NOMO-1 treated with dmso at 0.1 percent for 144 hours (cell line): ENCODE measurements at regions not wholly inside any gene's neighbourhood (a gene's known extent, or its start where the extent isn't known, plus 50 kb on each side); places are given as distances from the start of the nearest gene placed in this dataset.
"Not testable (repeated sequence)": the region's sequence is repeated elsewhere in the genome, so short reads cannot be mapped to it uniquely, and the experiment has no call there.

Experiments used
- DNase-seq: peaks from one replicate; lab custom pipeline; 2025; ENCODE audit not compliant: unreplicated experiment; lab: John Stamatoyannopoulos, UW

- DNase-seq: no peak
These were observed 287.3 kb upstream of the FOXF1 start for GRCh38 chr16:86222965-86223551.

- no peak for DNase-seq
These were observed 286.2 kb upstream of the FOXF1 start for GRCh38 chr16:86224126-86224525.

GRCh38 chr16:86224629-86225028, 285.7 kb upstream of the FOXF1 start:
- no peak for DNase-seq

DNA sequence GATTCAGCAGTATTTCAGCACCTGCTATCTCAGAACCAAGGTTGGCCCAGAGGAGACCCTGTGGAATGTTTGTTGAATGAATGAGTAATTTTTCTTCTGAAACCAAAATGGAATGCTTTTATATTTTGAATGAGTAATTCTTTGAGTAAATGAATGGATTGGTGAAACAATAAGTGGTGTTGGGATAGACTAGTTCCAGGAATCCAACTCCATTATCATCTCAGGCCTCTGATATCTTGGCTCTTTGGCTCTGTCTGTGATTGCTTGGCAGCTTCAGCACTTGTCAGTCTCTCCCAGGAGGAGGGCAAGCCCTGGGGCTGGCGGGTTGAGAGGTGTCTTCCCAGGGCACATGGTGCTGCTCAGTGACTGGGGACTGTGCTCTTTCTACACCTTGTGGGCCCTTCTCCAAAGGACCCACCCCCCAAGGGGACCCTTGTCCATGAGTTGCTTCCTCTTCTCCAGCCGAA, 284.4 kb upstream of the FOXF1 start:
- no peak for DNase-seq

DNA sequence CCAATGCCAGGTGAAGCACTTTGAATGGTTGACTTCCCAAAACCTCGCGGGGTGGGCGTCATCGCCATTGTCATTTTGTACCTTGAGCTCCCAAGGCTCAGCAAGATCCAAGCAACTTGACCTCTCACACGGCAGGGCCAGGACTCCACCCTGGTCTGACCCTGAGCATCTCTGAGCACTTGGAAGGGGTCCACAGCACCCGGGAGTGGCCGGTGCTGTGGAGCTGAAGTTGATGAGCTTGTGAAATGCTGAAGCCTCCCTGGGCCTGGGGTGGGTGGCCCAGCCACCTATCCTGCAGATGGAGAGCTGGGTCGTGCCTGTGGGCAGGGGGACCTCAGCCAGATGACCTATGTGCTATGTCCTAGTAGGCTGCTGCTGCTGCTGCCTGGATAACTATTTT, 283.3 kb upstream of the FOXF1 start:
- DNase-seq: no peak

DNA sequence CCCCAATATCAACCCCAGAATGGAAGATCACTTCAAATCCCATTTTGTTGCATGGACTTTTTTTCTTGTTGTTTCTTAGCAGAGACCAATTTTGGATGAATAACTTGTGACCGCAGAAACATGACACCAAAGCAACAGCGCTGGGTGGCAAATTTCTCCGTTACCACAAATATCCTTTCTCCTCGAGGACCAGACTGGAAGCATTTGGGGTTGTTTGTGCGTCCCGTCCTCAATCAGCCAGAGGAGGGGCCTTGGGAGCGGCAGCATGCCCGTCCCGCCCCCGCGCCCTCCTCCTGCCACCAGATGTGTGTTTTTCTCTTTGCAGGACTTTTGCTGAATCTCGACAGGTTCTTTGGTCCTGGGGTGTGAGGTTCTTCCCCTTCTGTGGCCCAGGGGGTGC, 282.5 kb upstream of the FOXF1 start:
- no peak for DNase-seq

- DNase-seq: no peak
These were observed 281.6 kb upstream of the FOXF1 start for GRCh38 chr16:86228713-86229112.

DNA sequence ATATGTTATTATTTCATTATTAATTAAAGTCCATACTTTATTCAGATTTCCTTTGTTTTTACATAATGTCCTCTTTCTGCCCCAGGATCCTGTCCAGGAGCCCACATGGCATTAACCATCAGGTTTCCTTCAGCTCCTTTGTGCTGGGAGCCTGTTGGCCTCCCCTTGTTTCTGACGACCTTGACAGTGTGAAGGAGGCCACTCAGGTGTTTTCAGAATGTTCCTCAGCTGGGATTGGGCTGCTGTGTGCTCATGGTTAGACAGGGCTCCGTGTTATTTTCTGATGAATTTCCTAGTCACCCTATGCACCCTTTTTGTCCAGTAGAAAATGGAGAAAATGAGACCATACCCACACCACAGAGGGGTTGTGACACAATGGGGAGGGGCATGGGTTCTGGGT, 281.0 kb upstream of the FOXF1 start:
- DNase-seq: no peak

DNA sequence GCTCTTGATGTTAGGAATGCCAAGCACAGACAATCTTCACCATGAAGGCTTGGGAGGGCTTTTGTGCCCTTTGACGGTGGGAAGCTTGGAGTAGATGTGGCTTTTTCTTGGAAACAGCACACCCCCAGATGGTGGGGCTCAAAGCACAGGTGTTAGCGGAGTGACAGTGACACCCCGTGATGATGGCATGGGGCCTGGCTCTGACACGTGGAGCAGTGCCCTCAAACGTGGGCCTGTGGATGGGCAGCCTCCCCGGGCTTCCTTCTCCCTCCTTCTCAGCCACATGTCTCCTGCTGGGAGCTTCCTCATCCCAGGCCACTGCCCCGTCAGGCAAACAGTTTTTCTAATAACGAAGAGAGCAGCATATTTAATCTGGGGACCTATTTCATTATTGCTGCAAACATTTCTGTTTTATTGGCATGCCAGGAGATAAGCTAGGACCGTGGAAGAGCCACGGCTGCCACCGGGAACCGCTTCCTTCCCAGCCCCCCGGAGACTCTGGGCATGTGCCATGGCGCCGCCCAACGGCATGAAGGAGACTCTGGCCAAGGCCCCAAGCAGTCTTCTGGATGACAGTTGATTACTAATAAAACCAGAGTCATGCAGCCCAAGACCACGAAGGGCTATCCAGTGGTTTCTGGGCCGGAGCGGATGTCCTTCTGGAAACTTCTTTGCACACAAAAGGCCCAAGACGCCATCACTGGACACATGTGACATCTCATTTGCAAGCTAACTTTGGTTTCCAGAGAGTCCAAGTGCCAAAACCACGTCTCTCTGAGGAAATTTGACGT, 280.3 kb upstream of the FOXF1 start:
- no peak for DNase-seq

- DNase-seq: no peak
These were observed 278.9 kb upstream of the FOXF1 start for GRCh38 chr16:86231321-86231995.

GRCh38 chr16:86231996-86232350, 278.4 kb upstream of the FOXF1 start:
- no peak for DNase-seq

DNA sequence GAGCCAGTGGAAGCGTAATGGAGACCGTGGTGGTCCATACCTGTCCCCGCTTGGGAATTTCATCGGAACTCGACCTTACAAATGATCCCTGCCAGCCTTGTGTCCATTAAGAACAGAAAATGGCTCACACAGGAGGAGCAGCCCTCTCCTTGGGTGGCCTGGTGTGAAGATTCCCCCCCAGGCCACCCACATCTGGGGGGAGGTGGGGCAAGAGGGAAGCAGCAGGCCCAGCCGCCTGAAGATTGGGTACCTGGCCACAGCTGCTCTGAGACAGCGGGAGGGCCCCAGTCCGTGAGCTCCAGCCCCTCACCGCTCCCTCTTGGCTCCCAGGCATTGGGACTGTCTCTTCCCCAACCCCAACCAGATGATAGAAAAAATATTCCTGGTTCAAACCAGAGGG, 277.8 kb upstream of the FOXF1 start:
- DNase-seq: no peak

DNA sequence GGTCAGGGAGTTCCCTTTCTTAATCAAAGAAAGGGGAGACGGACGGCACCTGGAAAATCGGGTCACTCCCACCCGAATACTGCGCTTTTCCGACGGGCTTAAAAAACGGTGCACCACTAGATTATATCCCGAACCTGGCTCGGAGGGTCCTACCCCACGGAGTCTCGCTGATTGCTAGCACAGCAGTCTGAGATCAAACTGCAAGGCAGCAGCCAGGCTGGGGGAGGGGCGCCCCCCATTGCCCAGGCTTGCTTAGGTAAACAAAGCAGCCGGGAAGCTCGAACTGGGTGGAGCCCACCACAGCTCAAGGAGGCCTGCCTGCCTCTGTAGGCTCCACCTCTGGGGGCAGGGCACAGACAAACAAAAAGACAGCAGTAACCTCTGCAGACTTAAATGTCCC, 276.8 kb upstream of the FOXF1 start:
- not testable (repeated sequence) for DNase-seq

- no peak for DNase-seq
These were observed 270.9 kb upstream of the FOXF1 start for GRCh38 chr16:86239381-86239780.

DNA sequence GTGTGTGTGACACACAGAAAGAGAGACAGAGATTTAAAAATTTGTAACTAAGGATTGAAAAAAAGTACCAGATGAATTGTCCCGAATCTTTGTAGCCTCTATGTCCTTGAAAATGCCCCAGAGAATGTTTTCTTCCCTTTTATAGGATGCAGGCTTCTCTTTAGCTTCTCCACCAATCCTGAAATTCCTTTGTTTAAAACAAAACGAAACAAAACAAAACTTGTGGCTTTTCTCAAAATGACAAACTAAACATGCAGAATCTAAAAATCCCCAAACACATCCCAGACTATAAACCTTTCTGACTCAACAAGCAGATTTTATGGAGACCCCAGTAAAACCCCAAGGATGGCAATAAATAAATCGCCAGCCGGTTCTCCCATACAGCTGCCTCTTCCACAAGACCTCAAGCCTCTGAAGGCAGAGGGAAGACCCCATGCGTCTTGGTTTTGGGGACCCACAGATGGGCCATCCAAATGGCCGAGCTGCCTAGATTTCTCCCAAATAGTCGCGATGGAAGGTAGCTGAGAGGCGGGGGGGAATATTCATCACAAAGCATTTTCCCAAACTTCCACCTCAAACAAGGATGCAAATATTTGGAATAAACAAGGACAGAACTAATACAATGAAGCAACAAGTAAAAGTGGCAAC, 269.5 kb upstream of the FOXF1 start:
- no peak for DNase-seq

DNA sequence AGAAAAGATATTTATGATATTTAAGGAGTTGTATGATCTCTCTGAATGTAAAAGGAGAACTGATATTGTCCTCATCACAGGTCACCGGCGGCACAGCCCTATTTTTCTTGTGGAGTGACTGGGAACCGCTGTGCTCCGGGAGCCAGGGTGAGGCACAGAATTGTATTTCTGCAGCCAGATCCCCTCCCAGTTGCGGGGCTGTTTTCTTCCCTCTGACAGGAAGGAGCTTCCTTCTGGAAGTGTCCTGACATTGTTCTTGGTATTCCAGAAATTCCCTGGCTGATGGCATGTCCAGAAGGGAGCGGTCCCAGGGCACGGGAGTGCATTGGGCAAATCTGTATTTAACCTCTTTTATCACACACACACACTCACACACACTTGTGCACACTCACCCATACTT, 268.6 kb upstream of the FOXF1 start:
- no peak for DNase-seq

GRCh38 chr16:86242244-86243122, 267.8 kb upstream of the FOXF1 start:
- DNase-seq: no peak

DNA sequence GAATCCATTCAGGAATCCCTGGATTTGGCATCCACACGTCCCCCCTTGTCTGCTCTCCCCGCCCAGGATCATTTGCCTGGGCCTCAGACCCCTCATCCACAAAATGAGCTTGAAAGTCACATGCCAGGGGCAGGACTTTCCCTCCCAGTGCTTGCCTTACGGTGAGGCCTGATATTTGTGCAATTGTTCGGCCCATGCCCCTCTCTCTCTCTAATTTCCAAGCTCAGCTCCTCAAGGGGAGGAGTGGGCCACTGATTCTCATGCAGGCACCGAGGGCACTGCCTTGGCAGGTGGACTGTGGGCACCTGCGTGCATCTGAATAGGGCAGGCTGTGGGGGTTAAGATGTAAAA, 267.2 kb upstream of the FOXF1 start:
- DNase-seq: no peak

DNA sequence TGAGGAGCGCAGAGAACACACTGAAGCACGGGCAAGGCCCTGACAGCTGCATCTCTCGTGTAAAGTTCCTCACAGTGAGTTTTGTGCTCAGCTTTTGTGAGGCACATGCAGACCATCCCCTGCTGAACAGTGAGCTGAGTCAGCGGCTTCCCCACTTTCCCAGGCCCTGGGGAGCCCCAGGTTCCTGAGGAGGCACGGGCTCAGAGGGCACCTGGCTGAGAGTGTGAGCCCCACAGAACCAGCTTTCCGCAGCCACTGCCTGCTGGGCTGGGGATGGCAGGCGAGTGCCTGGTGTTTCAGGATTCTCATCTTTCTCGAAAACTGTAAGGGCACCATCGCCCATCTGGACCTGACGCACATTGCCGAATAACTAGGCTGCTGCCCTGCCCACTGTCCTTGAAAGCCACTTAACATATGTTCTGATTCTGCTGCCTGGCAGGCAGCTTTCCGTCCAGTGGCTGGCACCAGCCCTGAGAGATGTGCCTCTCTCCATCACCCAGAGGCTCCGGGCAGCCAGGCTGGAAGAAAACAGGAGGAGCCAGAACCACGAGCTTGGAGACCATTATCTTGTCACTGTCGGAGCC, 266.7 kb upstream of the FOXF1 start:
- no peak for DNase-seq

- DNase-seq: no peak
These were observed 266.2 kb upstream of the FOXF1 start for GRCh38 chr16:86244158-86244557.

GRCh38 chr16:86244936-86245335, 265.4 kb upstream of the FOXF1 start:
- DNase-seq: no peak
